Gastrocnemius medialis (tissue), 4 donors: ENCODE measurements at regions not wholly inside any gene's neighbourhood (a gene's known extent, or its start where the extent isn't known, plus 50 kb on each side); places are given as distances from the start of the nearest gene placed in this dataset.

Source experiments
- ATAC-seq, 2 donors: fragments of 150-250 bp; one replicate each; pipeline ENCODE4 v1.9.1; 2016
- DNase-seq, 2 donors: peaks; one replicate each; pipeline ENCODE4 v3.0.0-alpha.2; 2019
- H3K27ac ChIP-seq, 4 donors: fragments of 200-600 bp; sonication (generic); 1 replicate in 1 of 4; 2 replicates in 3 of 4; pipeline ENCODE4 v1.5.1; 2016 to 2018; ENCODE audit warnings: mild to moderate bottlenecking in 2 of 4, moderate library complexity in 1 of 4
- H3K27me3 ChIP-seq, 3 donors: fragments of 200-600 bp; sonication (generic) in 2 of 3; 1 replicate in 1 of 3; 2 replicates in 2 of 3; pipeline versions ENCODE4 v1.5.1 to v1.6.0; 2016 to 2019; ENCODE audit warnings: mild to moderate bottlenecking in 1 of 3, moderate library complexity in 1 of 3
- H3K36me3 ChIP-seq, 2 donors: fragments of 200-600 bp; sonication (generic) in 1 of 2; one replicate each; pipeline ENCODE4 v1.5.1; 2017 to 2018
- H3K4me1 ChIP-seq, 2 donors: fragments of 200-600 bp; sonication (generic) in 1 of 2; one replicate each; pipeline ENCODE4 v1.5.1; 2016 to 2017; ENCODE audit warnings: mild to moderate bottlenecking in 2 of 2
- H3K4me3 ChIP-seq, 4 donors: fragments of 200-600 bp; sonication (generic) in 3 of 4; 1 replicate in 1 of 4; 2 replicates in 3 of 4; pipeline ENCODE4 v1.5.1; 2016 to 2019; ENCODE audit warnings: mild to moderate bottlenecking in 2 of 4
- H3K9me3 ChIP-seq, 3 donors: fragments of 200-600 bp; sonication (generic) in 2 of 3; 1 replicate in 1 of 3; 2 replicates in 2 of 3; pipeline ENCODE4 v1.5.1; 2016 to 2019
- POLR2A ChIP-seq, 2 donors: fragments of 450-650 bp; IDR thresholded peaks; one replicate each; pipeline ENCODE4 v1.6.1; 2017; ENCODE audit warnings: antibody characterized with exemption in 2 of 2, mild to moderate bottlenecking in 2 of 2, moderate library complexity in 2 of 2
- in situ Hi-C, 4 donors: fragments of 200-750 bp; cut with MboI; loops; one replicate each; pipeline versions ENCODE4 v1.15.0 to v1.8.0; 2017; ENCODE audit warnings: low sequenced_read_pairs in 4 of 4
- intact Hi-C: fragments of 100-400 bp; cut with DNase I; formaldehyde crosslinking; loops from one replicate; pipeline ENCODE4 v1.15.1; 2023; ENCODE audit warnings: low total_unique reads
- TF ChIP-seq, protein P1 (sequence below), 5 experiments: fragments of 450-650 bp in 3 of 5; fragments of 200-600 bp in 2 of 5; sonication (generic) in 2 of 5; IDR thresholded peaks in 4 of 5; conservative IDR thresholded peaks in 1 of 5; 1 replicate in 4 of 5; 2 replicates in 1 of 5; pipeline ENCODE4 v1.5.1; 2016 to 2019; ENCODE audit warnings: antibody characterized with exemption in 5 of 5, mild to moderate bottlenecking in 3 of 5, moderate library complexity in 3 of 5

DNA sequence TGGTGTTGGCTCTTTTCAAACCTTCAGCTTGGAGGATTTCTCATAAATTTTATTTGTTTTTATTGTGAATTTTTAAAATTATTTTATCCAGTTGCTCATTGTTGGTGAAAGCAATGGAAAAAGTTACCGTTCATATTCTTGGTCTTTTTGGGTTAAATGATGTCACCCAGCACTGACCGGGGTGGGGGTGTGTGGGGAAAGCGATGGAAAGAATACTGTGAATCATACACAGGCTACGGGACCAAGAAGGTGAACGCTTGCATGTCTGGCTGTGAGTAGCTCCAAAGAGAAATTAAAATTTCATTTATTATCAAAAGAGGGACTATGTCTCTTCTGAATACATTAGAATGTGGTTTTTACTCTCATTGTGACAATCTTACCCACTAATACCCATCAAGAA, 430.1 kb downstream of the AEBP2 start:
- intact Hi-C loops = no loop called here
- Histone ChIP-seq H3K4me3 (no peak overlapping the region), H3K36me3 (no peaks in the 10 kb centered on the region), H3K4me1 (no peaks in the 10 kb centered on the region), H3K9me3 (no peaks in the 10 kb centered on the region), H3K27ac (no peak overlapping the region), H3K27me3 (no peaks in the 10 kb centered on the region)
- no peak for DNase-seq
- no peak for ATAC-seq
- TF ChIP-seq, protein P1, sequence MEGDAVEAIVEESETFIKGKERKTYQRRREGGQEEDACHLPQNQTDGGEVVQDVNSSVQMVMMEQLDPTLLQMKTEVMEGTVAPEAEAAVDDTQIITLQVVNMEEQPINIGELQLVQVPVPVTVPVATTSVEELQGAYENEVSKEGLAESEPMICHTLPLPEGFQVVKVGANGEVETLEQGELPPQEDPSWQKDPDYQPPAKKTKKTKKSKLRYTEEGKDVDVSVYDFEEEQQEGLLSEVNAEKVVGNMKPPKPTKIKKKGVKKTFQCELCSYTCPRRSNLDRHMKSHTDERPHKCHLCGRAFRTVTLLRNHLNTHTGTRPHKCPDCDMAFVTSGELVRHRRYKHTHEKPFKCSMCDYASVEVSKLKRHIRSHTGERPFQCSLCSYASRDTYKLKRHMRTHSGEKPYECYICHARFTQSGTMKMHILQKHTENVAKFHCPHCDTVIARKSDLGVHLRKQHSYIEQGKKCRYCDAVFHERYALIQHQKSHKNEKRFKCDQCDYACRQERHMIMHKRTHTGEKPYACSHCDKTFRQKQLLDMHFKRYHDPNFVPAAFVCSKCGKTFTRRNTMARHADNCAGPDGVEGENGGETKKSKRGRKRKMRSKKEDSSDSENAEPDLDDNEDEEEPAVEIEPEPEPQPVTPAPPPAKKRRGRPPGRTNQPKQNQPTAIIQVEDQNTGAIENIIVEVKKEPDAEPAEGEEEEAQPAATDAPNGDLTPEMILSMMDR (IDR thresholded peaks at IDR 0.05 in 4 of 5, conservative IDR thresholded peaks at IDR 0.05 in 1 of 5) = no peak
- no peak for TF ChIP-seq POLR2A (IDR thresholded peaks at IDR 0.05)
- in situ Hi-C loops = no loop called here

DNA sequence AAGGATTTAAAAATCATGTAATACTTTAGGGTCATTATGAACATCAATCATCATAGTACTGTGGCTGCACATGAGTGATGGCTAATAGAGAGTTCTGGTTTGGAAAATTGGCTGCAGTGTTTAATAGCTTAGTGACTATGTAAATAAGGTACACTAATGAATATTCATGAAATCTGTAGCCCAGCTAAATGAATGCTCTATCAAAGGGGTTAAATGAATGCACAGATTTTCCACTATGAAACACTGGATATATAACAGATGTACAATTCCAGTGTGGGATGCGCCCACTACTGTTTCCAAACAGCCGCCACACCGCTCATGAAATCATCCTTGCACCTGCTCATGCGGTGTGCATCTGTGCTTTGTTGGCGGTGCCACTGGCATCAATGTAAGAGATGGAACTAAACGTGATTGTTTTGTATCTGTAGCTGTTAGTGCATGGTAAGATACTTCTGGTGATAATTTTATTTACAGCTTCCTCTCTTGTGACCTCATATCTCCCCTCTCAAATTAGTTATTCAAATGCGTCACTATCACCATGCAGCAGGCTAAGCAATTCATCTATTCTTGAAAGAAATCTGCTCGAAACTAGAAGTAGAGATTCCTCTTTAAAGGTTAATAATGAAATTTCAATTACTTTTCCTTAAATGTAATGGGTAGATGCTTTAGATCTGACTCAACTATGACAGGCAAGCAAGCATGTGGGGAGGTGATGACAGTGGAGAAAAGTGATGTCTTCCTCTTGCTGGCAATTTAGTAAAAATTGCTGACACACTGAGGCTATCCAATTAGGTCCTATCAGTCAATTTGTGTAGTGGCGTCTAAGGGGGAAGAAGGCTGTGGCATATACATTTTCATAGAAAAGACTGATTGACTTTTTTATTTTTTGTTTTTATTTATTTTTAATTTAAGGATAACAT, 433.6 kb downstream of the AEBP2 start:
- intact Hi-C loops (no loop called here), in situ Hi-C loops (no loop called here)
- ATAC-seq (no peak), DNase-seq (no peak)
- no peak for TF ChIP-seq POLR2A (IDR thresholded peaks at IDR 0.05)
- TF ChIP-seq, protein P1 (IDR thresholded peaks at IDR 0.05 in 4 of 5, conservative IDR thresholded peaks at IDR 0.05 in 1 of 5) = no peak
- Histone ChIP-seq H3K4me1 (no peaks in the 10 kb centered on the region), H3K36me3 (no peaks in the 10 kb centered on the region), H3K4me3 (no peak overlapping the region), H3K27me3 (no peaks in the 10 kb centered on the region), H3K9me3 (no peaks in the 10 kb centered on the region), H3K27ac (no peak overlapping the region)

DNA sequence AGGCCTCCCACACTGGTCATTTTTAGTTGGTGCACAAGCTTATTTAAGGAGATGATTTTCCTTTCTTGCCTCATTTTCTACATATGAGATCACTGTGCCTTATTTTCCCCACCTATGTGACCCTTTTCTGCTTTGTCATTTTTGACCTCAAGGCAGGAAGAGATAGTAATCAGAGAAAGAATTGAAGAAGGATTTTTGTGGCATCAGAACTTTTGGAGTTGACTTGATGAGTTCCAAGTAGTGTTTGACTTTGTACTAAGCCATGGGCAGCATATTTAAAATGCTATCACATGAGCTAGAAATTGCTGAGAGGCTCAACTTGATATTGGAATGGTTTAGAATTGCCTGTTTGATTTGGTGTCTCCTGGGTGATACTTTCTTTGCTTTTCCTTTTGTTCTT, 440.8 kb downstream of the AEBP2 start:
- no peaks in the 10 kb centered on the region for H3K27me3 ChIP-seq
- DNase-seq = no peak
- intact Hi-C loops = no loop called here
- no peak overlapping the region for H3K27ac ChIP-seq
- no peaks in the 10 kb centered on the region for H3K9me3 ChIP-seq
- no peak for TF ChIP-seq POLR2A (IDR thresholded peaks at IDR 0.05)
- TF ChIP-seq, protein P1 (IDR thresholded peaks at IDR 0.05 in 4 of 5, conservative IDR thresholded peaks at IDR 0.05 in 1 of 5) = no peak
- H3K4me1 ChIP-seq = peaks cover 0 to 5% of the 10 kb centered on the region in 2 donors
- no peak for ATAC-seq
- H3K36me3 ChIP-seq = no peaks in the 10 kb centered on the region
- in situ Hi-C loops = no loop called here
- no peak overlapping the region for H3K4me3 ChIP-seq

DNA sequence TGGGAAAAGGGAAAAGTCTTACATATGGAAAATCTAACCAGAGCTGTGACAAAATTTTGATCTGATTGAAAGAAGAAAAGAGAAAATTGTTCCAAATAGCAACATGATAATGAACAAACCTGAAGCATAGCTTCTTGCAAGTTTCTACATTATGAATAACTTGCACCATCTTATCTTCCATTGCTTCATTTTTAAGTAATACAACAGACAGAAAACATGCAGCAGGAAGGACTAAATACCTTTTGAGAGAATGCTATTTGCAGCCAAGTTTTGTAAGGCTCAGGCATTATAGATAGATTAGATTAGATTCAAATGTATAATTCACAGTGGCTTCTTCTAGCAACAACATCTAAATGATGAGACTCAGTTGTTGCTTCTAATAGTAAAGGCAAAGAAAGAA, 441.4 kb downstream of the AEBP2 start:
- no peak for DNase-seq
- in situ Hi-C loops (no loop called here), intact Hi-C loops (no loop called here)
- Histone ChIP-seq H3K9me3 (no peaks in the 10 kb centered on the region), H3K4me3 (no peak overlapping the region), H3K36me3 (no peaks in the 10 kb centered on the region), H3K27ac (no peak overlapping the region), H3K27me3 (no peaks in the 10 kb centered on the region), H3K4me1 (peaks cover 0 to 5% of the 10 kb centered on the region in 2 donors)
- TF ChIP-seq POLR2A (IDR thresholded peaks at IDR 0.05) = no peak
- TF ChIP-seq, protein P1 (IDR thresholded peaks at IDR 0.05 in 4 of 5, conservative IDR thresholded peaks at IDR 0.05 in 1 of 5) = no peak
- ATAC-seq = no peak
